H9 (cell line): ENCODE measurements at regions not wholly inside any gene's neighbourhood (a gene's known extent, or its start where the extent isn't known, plus 50 kb on each side); places are given as distances from the start of the nearest gene placed in this dataset.

Experiments
- DNase-seq: peaks from one replicate; pipeline ENCODE4 v3.0.0-alpha.2; 2017
- H2AFZ ChIP-seq: one replicate; pipeline ENCODE4 v1.6.1; 2013; ENCODE audit warnings: mild to moderate bottlenecking, low read length, control low read depth, moderate library complexity
- H2AK5ac ChIP-seq: 2 replicates; pipeline ENCODE4 v1.6.1; 2013; ENCODE audit warnings: low read length, control low read depth, mixed read lengths; ENCODE audit not compliant: insufficient read length
- H2BK120ac ChIP-seq: one replicate; pipeline ENCODE4 v1.6.1; 2013; ENCODE audit warnings: low read depth, mild to moderate bottlenecking, low read length, control low read depth, inconsistent platforms; ENCODE audit not compliant: poor library complexity, severe bottlenecking
- H2BK12ac ChIP-seq: 2 replicates; pipeline ENCODE4 v1.6.1; 2013; ENCODE audit warnings: low read length, control low read depth, mixed read lengths, low read depth; ENCODE audit not compliant: insufficient read length
- H2BK15ac ChIP-seq: 2 replicates; pipeline ENCODE4 v1.6.1; 2013; ENCODE audit warnings: low read depth, low read length, control low read depth
- H2BK20ac ChIP-seq: one replicate; pipeline ENCODE4 v1.6.1; 2013; ENCODE audit warnings: low read depth, mild to moderate bottlenecking, low read length, control low read depth, inconsistent platforms; ENCODE audit not compliant: poor library complexity, severe bottlenecking
- H2BK5ac ChIP-seq: 2 replicates; pipeline ENCODE4 v1.6.1; 2013; ENCODE audit warnings: low read length, control low read depth, mixed read lengths; ENCODE audit not compliant: insufficient read length
- H3K14ac ChIP-seq: 2 replicates; pipeline ENCODE4 v1.6.1; 2013; ENCODE audit warnings: low read length, control low read depth; ENCODE audit not compliant: insufficient read depth
- H3K18ac ChIP-seq: 2 replicates; pipeline ENCODE4 v1.6.1; 2013; ENCODE audit warnings: low read depth, mild to moderate bottlenecking, mixed read lengths, low read length, control low read depth; ENCODE audit not compliant: insufficient read length
- H3K23ac ChIP-seq: 2 replicates; pipeline ENCODE4 v1.6.1; 2013; ENCODE audit warnings: low read length, control low read depth, mixed read lengths, low read depth; ENCODE audit not compliant: insufficient read length
- H3K23me2 ChIP-seq: 2 replicates; pipeline ENCODE4 v1.6.1; 2013; ENCODE audit warnings: low read depth, mild to moderate bottlenecking, mixed read lengths, low read length, control low read depth; ENCODE audit not compliant: insufficient read length, poor library complexity, severe bottlenecking
- H3K27ac ChIP-seq: 2 replicates; pipeline ENCODE4 v1.5.1; 2013; ENCODE audit warnings: low read length, control low read depth, mixed read lengths, low read depth; ENCODE audit not compliant: insufficient read length
- H3K27me3 ChIP-seq: 2 replicates; pipeline ENCODE4 v1.6.1; 2013; ENCODE audit warnings: low read length, control low read depth, inconsistent platforms; ENCODE audit not compliant: insufficient read depth
- H3K4ac ChIP-seq: 2 replicates; pipeline ENCODE4 v1.6.1; 2013; ENCODE audit warnings: low read depth, mild to moderate bottlenecking, control low read depth, inconsistent platforms, low read length, moderate library complexity
- H3K4me1 ChIP-seq: 2 replicates; pipeline ENCODE4 v1.6.1; 2013; ENCODE audit warnings: low read length, control low read depth, inconsistent platforms; ENCODE audit not compliant: insufficient read depth
- H3K4me2 ChIP-seq: 2 replicates; pipeline ENCODE4 v1.6.1; 2013; ENCODE audit warnings: low read length, control low read depth, mixed read lengths; ENCODE audit not compliant: insufficient read length, insufficient read depth
- H3K56ac ChIP-seq: 2 replicates; pipeline ENCODE4 v1.6.1; 2013; ENCODE audit warnings: low read depth, mild to moderate bottlenecking, mixed read lengths, low read length, control low read depth; ENCODE audit not compliant: insufficient read length
- H3K79me1 ChIP-seq: 2 replicates; pipeline ENCODE4 v1.6.1; 2013; ENCODE audit warnings: low read depth, mild to moderate bottlenecking, moderate library complexity, low read length, control low read depth, inconsistent platforms; ENCODE audit not compliant: insufficient read depth, poor library complexity, severe bottlenecking
- H3K79me2 ChIP-seq: 2 replicates; pipeline ENCODE4 v1.6.1; 2013; ENCODE audit warnings: low read length, control low read depth, inconsistent platforms; ENCODE audit not compliant: insufficient read depth
- H3K9ac ChIP-seq: 2 replicates; pipeline ENCODE4 v1.6.1; 2013; ENCODE audit warnings: low read length, control low read depth, mixed read lengths; ENCODE audit not compliant: insufficient read length; ENCODE audit errors: extremely low read depth
- H3K9me3 ChIP-seq: one replicate; pipeline ENCODE4 v1.6.1; 2013; ENCODE audit warnings: low read depth, low read length, inconsistent platforms; ENCODE audit not compliant: control insufficient read depth
- H3T11ph ChIP-seq: one replicate; pipeline ENCODE4 v1.6.1; 2013; ENCODE audit warnings: mild to moderate bottlenecking, low read length, control low read depth, inconsistent platforms
- H4K20me1 ChIP-seq: one replicate; pipeline ENCODE4 v1.6.1; 2013; ENCODE audit not compliant: control insufficient read depth, insufficient read length, insufficient read depth
- H4K5ac ChIP-seq: 2 replicates; pipeline ENCODE4 v1.6.1; 2013; ENCODE audit warnings: low read depth, mild to moderate bottlenecking, mixed read lengths, low read length, control low read depth; ENCODE audit not compliant: insufficient read length
- H4K8ac ChIP-seq: replicated peaks from 2 replicates; pipeline ENCODE4 v1.6.1; 2013; ENCODE audit warnings: low read length, control low read depth, mixed read lengths, low read depth; ENCODE audit not compliant: insufficient read length
- H4K91ac ChIP-seq: 2 replicates; pipeline ENCODE4 v1.6.1; 2013; ENCODE audit warnings: low read depth, mild to moderate bottlenecking, moderate library complexity, mixed read lengths, low read length, control low read depth; ENCODE audit not compliant: insufficient read length
- H3K27ac Mint-ChIP-seq, 3 experiments: 2 replicates in 2 of 3; 3 replicates in 1 of 3; pipeline ENCODE4 v1.8.0; 2020 to 2021; ENCODE audit warnings: mixed read lengths in 3 of 3, mild to moderate bottlenecking in 1 of 3, moderate library complexity in 1 of 3
- H3K27me3 Mint-ChIP-seq: 2 replicates; pipeline ENCODE4 v1.8.0; 2021; ENCODE audit warnings: low read depth, mild to moderate bottlenecking, moderate library complexity, mixed read lengths
- H3K36me3 Mint-ChIP-seq, 3 experiments: 2 replicates in 2 of 3; 3 replicates in 1 of 3; pipeline ENCODE4 v1.8.0; 2020 to 2021; ENCODE audit warnings: low read depth in 3 of 3, mixed read lengths in 3 of 3; ENCODE audit not compliant: insufficient read depth in 1 of 3
- H3K4me1 Mint-ChIP-seq, 2 experiments: 2 replicates each; pipeline ENCODE4 v1.8.0; 2020; ENCODE audit warnings: mixed read lengths in 2 of 2
- H3K4me3 Mint-ChIP-seq, 2 experiments: 2 replicates in 1 of 2; 3 replicates in 1 of 2; pipeline ENCODE4 v1.8.0; 2020 to 2021; ENCODE audit warnings: mild to moderate bottlenecking in 2 of 2, mixed read lengths in 2 of 2, moderate library complexity in 1 of 2
- H3K9me3 Mint-ChIP-seq, 2 experiments: 2 replicates in 1 of 2; 3 replicates in 1 of 2; pipeline ENCODE4 v1.8.0; 2020; ENCODE audit warnings: mild to moderate bottlenecking in 2 of 2, mixed read lengths in 2 of 2, moderate library complexity in 1 of 2
- WGBS: extraction: QIAGEN DNeasy Blood & Tissue Kit; methylation state at CpG from one replicate; pipeline ENCODE4 v1.1.7; 2013; ENCODE audit warnings: missing lambda C conversion rate, low lambda C conversion rate, mixed read lengths; ENCODE audit not compliant: insufficient read length; ENCODE audit errors: extremely low coverage; 5-methylcytosine and 5-hydroxymethylcytosine counted together
- TF ChIP-seq, protein P1 (sequence below): fragments of 200-600 bp; sonication (generic); conservative IDR thresholded peaks from 3 replicates; pipeline ENCODE4 v1.8.0; 2021; ENCODE audit warnings: antibody characterized with exemption, mild to moderate bottlenecking

DNA sequence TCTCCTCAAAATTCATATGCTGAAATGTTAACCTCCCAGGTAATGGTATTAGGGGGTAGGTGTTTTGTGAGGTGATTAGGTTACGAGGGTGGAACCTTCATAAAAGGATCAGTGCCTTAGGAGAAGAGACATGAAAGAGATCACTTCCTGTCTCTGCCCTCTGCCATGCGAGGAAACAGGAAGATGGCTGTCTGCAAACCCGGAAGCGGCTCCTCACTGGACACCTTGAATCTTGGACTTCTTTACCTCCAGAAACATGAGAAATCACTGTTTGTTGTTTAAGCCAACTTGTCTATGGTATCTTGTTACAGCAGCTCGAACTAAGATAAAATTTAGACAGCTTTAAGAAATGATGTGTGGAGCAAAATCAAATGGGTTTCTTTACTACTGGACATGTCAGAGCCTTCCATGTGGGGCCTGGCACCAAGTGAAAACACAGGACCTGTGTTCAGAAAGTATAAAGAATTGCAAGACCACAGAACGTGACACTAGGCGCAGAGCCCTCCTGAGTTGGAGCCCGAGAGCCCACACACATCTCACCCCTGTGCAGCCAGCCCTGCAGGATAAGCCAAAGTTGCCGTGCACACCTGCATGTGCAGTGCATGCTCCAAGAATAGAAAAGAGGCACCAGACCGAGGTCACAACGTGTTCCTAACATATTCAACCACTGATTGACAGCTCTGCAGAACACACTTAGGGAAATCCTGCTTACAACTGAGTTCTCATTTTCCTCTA, 112.5 kb upstream of the UQCRFS1 start:
- Mint-ChIP-seq H3K4me3 (no peak overlapping the region), H3K4me1 (peaks cover 13 to 15% of the 10 kb centered on the region in 2 experiments), H3K27ac (no peak overlapping the region), H3K9me3 (peaks cover 2 to 10% of the 10 kb centered on the region in 2 experiments; a peak in 4 of 5 replicates), H3K27me3 (peaks cover 23% of the 10 kb centered on the region), H3K36me3 (peaks cover 0 to 3% (median 0%) of the 10 kb centered on the region in 3 experiments; a peak in 1 of 7 replicates)
- no peak overlapping the region for H2BK15ac ChIP-seq
- no peak overlapping the region for H2BK120ac ChIP-seq
- H3K4ac ChIP-seq: no peak overlapping the region
- DNase-seq: no peak
- no peak overlapping the region for H2AK5ac ChIP-seq
- H3K23me2 ChIP-seq: no peaks in the 10 kb centered on the region
- TF ChIP-seq, protein P1, sequence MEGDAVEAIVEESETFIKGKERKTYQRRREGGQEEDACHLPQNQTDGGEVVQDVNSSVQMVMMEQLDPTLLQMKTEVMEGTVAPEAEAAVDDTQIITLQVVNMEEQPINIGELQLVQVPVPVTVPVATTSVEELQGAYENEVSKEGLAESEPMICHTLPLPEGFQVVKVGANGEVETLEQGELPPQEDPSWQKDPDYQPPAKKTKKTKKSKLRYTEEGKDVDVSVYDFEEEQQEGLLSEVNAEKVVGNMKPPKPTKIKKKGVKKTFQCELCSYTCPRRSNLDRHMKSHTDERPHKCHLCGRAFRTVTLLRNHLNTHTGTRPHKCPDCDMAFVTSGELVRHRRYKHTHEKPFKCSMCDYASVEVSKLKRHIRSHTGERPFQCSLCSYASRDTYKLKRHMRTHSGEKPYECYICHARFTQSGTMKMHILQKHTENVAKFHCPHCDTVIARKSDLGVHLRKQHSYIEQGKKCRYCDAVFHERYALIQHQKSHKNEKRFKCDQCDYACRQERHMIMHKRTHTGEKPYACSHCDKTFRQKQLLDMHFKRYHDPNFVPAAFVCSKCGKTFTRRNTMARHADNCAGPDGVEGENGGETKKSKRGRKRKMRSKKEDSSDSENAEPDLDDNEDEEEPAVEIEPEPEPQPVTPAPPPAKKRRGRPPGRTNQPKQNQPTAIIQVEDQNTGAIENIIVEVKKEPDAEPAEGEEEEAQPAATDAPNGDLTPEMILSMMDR: no peak
- H3T11ph ChIP-seq: no peak overlapping the region
- H2BK12ac ChIP-seq: no peak overlapping the region
- H3K56ac ChIP-seq: no peak overlapping the region
- H3K27me3 ChIP-seq: no peaks in the 10 kb centered on the region
- H3K4me1 ChIP-seq: no peaks in the 10 kb centered on the region
- no peak overlapping the region for H2BK5ac ChIP-seq
- H3K14ac ChIP-seq: no peak overlapping the region
- no peak overlapping the region for H4K91ac ChIP-seq
- H4K20me1 ChIP-seq: no peaks in the 10 kb centered on the region
- no peak overlapping the region for H3K9ac ChIP-seq
- H3K23ac ChIP-seq: no peak overlapping the region
- no peaks in the 10 kb centered on the region for H3K79me2 ChIP-seq
- no peak overlapping the region for H4K5ac ChIP-seq
- no peak overlapping the region for H3K18ac ChIP-seq
- H3K27ac ChIP-seq: no peak overlapping the region
- no peaks in the 10 kb centered on the region for H3K9me3 ChIP-seq
- no peaks in the 10 kb centered on the region for H3K79me1 ChIP-seq
- no peak overlapping the region for H3K4me2 ChIP-seq
- WGBS: no CpG with 5 or more reads among the region's 11 CpGs
- no peak overlapping the region for H2AFZ ChIP-seq
- no peak overlapping the region for H2BK20ac ChIP-seq
- H4K8ac ChIP-seq: no peak overlapping the region
